Spleen (tissue), 7 donors: ENCODE measurements at regions not wholly inside any gene's neighbourhood (a gene's known extent, or its start where the extent isn't known, plus 50 kb on each side); places are given as distances from the start of the nearest gene placed in this dataset.
"Not testable (repeated sequence)": the region's sequence is repeated elsewhere in the genome, so short reads cannot be mapped to it uniquely, and the experiment has no call there.

ENCODE experiments used
- CTCF ChIP-seq, 11 experiments: fragments of 200-600 bp in 7 of 11; fragments of 450-650 bp in 4 of 11; sonication (generic) in 4 of 11; IDR thresholded peaks in 8 of 11; conservative IDR thresholded peaks in 3 of 11; 1 replicate in 7 of 11; 2 replicates in 4 of 11; pipeline versions ENCODE4 v1.4.0 to v1.8.0; 2016 to 2021; ENCODE audit warnings: antibody characterized with exemption in 11 of 11, inconsistent platforms in 4 of 11, mild to moderate bottlenecking in 1 of 11
- POLR2A ChIP-seq, 3 donors: fragments of 450-650 bp; IDR thresholded peaks; one replicate each; pipeline ENCODE4 v1.5.1; 2017; ENCODE audit warnings: antibody characterized with exemption in 3 of 3, mild to moderate bottlenecking in 1 of 3
- POLR2AphosphoS5 ChIP-seq, 3 donors: sonication (generic); formaldehyde crosslinking; IDR thresholded peaks; one replicate each; pipeline ENCODE4 v1.5.1; 2017; ENCODE audit warnings: antibody characterized with exemption in 3 of 3
- donor health status: DM: no; HTN: no; CAD: no; lungs with moderate emphysema.
- donor health status: DM: no; HTN: no; CAD: no.
- donor health status: DM: no; HTN: no; CAD: no.

GRCh38 chr16:25601306-25601705 is 90.5 kb upstream of the HS3ST4 start:
- TF ChIP-seq CTCF (IDR thresholded peaks at IDR 0.05 in 8 of 11, conservative IDR thresholded peaks at IDR 0.05 in 3 of 11); POLR2A (IDR thresholded peaks at IDR 0.05); POLR2AphosphoS5 (IDR thresholded peaks at IDR 0.05): not testable (repeated sequence)
